GF-D8 (cell line): ENCODE measurements at regions not wholly inside any gene's neighbourhood (a gene's known extent, or its start where the extent isn't known, plus 50 kb on each side); places are given as distances from the start of the nearest gene placed in this dataset.
"Not testable (repeated sequence)": the region's sequence is repeated elsewhere in the genome, so short reads cannot be mapped to it uniquely, and the experiment has no call there.

Source experiments
- DNase-seq: peaks from one replicate; lab custom pipeline; 2025; lab: John Stamatoyannopoulos, UW

GRCh38 chr14:89065879-89066278, 241.4 kb downstream of the TTC8 start:
- no peak for DNase-seq

GRCh38 chr14:89067293-89067972, 243.0 kb downstream of the TTC8 start:
- no peak for DNase-seq

- DNase-seq: no peak
These were observed 253.8 kb downstream of the TTC8 start for GRCh38 chr14:89078021-89078795.

- DNase-seq: no peak
These were observed 260.8 kb downstream of the TTC8 start for GRCh38 chr14:89085231-89085731.

- no peak for DNase-seq
These were observed 261.4 kb downstream of the TTC8 start for GRCh38 chr14:89085737-89086382.

- no peak for DNase-seq
These were observed 264.1 kb downstream of the TTC8 start for GRCh38 chr14:89088530-89088929.

GRCh38 chr14:89089330-89089729, 264.9 kb downstream of the TTC8 start:
- DNase-seq: no peak

- DNase-seq: no peak
These were observed 267.3 kb downstream of the TTC8 start for GRCh38 chr14:89091781-89092180.

GRCh38 chr14:89093083-89093730, 268.8 kb downstream of the TTC8 start:
- no peak for DNase-seq

- DNase-seq: no peak
These were observed 270.6 kb downstream of the TTC8 start for GRCh38 chr14:89095036-89095435.

- no peak for DNase-seq
These were observed 272.5 kb downstream of the TTC8 start for GRCh38 chr14:89096946-89097345.

- no peak for DNase-seq
These were observed 273.8 kb downstream of the TTC8 start for GRCh38 chr14:89098254-89098653.

- not testable (repeated sequence) for DNase-seq
These were observed 279.8 kb downstream of the TTC8 start for GRCh38 chr14:89104171-89104817.

GRCh38 chr14:89104861-89105260, 280.4 kb downstream of the TTC8 start:
- DNase-seq: not testable (repeated sequence)
